Activated CD4-positive, alpha-beta T cell treated with anti-CD3 and anti-CD28 coated beads, Interleukin-2, amount 10 ng/mL, durations not matched to agents 7 days and 5 days (primary cell): ENCODE measurements at regions not wholly inside any gene's neighbourhood (a gene's known extent, or its start where the extent isn't known, plus 50 kb on each side); places are given as distances from the start of the nearest gene placed in this dataset.

Experiments
- CTCF ChIA-PET: fragments of 350-600 bp; sonication (Branson Sonifier 250); formaldehyde crosslinking; loops from one replicate; lab custom pipeline; 2021; ENCODE audit warnings: antibody characterized with exemption; lab: Charles Lee
- POLR2A ChIA-PET: fragments of 350-600 bp; sonication (Branson Sonifier 250); formaldehyde crosslinking; loops from one replicate; lab custom pipeline; 2021; ENCODE audit warnings: antibody characterized with exemption; lab: Charles Lee
- DNase-seq: peaks from one replicate; pipeline ENCODE4 v3.0.0-alpha.2; 2020
- H3K27ac Mint-ChIP-seq: one replicate; pipeline ENCODE4 v1.8.0; 2021; ENCODE audit warnings: mild to moderate bottlenecking, moderate library complexity, mixed read lengths
- H3K27me3 Mint-ChIP-seq: one replicate; pipeline ENCODE4 v1.8.0; 2021; ENCODE audit warnings: mixed read lengths
- H3K36me3 Mint-ChIP-seq: one replicate; pipeline ENCODE4 v1.8.0; 2021; ENCODE audit warnings: low read depth, mixed read lengths
- H3K4me1 Mint-ChIP-seq: one replicate; pipeline ENCODE4 v1.8.0; 2021; ENCODE audit warnings: mixed read lengths
- H3K4me3 Mint-ChIP-seq: one replicate; pipeline ENCODE4 v1.8.0; 2021; ENCODE audit warnings: mild to moderate bottlenecking, moderate library complexity, mixed read lengths
- H3K9me3 Mint-ChIP-seq: one replicate; pipeline ENCODE4 v1.8.0; 2021; ENCODE audit warnings: mixed read lengths

DNA sequence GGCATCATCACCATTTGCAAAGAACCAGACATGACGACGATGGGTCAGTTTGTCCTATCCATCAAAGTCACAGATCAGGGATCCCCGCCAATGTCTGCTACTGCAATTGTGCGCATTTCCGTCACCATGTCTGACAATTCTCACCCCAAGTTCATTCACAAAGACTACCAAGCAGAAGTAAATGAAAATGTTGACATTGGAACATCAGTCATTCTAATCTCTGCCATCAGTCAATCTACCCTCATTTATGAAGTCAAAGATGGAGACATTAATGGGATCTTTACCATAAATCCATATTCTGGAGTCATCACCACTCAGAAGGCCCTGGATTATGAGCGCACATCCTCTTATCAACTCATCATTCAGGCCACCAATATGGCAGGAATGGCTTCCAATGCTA, 171.6 kb upstream of the MTNR1B start:
- CTCF ChIA-PET: no interaction called here
- Mint-ChIP-seq H3K9me3 (peaks cover 11% of the 10 kb centered on the region), H3K27me3 (no peaks in the 10 kb centered on the region), H3K4me1 (no peaks in the 10 kb centered on the region), H3K4me3 (no peak overlapping the region), H3K36me3 (no peaks in the 10 kb centered on the region), H3K27ac (no peak overlapping the region)
- POLR2A ChIA-PET: no interaction called here
- DNase-seq: no peak

DNA sequence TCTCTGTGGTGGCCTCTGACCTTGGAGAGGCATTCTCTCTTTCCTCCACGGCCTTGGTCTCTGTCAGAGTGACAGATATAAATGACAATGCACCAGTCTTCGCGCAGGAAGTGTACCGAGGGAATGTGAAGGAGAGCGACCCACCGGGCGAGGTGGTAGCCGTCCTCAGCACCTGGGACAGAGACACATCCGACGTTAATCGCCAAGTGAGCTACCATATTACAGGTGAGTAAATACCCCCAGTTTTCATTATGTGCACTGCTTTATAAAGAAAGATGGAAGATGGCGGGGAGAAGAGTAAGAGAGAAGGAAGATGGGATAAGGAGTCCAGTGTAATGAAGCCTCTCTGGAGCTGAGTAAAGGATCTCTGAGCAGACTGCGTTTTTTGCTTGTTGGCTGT, 167.8 kb upstream of the MTNR1B start:
- Mint-ChIP-seq H3K27ac (no peak overlapping the region), H3K4me3 (no peak overlapping the region), H3K4me1 (no peaks in the 10 kb centered on the region), H3K36me3 (no peaks in the 10 kb centered on the region), H3K27me3 (no peaks in the 10 kb centered on the region), H3K9me3 (peaks cover 11% of the 10 kb centered on the region)
- ChIA-PET POLR2A (no interaction called here), CTCF (no interaction called here)
- DNase-seq: no peak

DNA sequence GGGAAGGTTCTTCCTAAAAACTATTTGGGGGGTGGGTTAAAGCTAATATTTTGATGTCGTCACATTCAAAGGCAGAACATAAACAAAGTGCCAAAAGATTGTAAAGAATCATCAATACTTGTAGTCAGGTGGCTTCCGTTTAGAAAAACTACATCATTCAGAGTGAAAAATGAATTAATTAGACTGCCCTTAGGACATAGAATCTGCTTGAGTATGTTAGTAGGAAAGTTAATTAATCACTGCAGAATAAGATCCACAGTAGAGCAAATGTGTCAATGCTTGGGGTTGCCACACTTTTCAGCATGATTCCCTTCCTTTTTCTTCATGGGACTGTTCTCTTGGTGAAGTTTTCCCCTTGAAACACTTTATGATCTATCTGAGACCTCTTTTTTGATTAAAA, 166.8 kb upstream of the MTNR1B start:
- Mint-ChIP-seq H3K4me3 (no peak overlapping the region), H3K27ac (no peak overlapping the region), H3K27me3 (no peaks in the 10 kb centered on the region), H3K4me1 (no peaks in the 10 kb centered on the region), H3K36me3 (no peaks in the 10 kb centered on the region), H3K9me3 (peaks cover 11% of the 10 kb centered on the region)
- CTCF ChIA-PET: no interaction called here
- POLR2A ChIA-PET: no interaction called here
- no peak for DNase-seq

GRCh38 chr11:92803391-92803790, 166.1 kb upstream of the MTNR1B start:
- no peak for DNase-seq
- Mint-ChIP-seq H3K27me3 (no peaks in the 10 kb centered on the region), H3K9me3 (peaks cover 7% of the 10 kb centered on the region), H3K36me3 (no peaks in the 10 kb centered on the region), H3K4me3 (no peak overlapping the region), H3K4me1 (no peaks in the 10 kb centered on the region), H3K27ac (no peak overlapping the region)
- CTCF ChIA-PET: no interaction called here
- POLR2A ChIA-PET: no interaction called here

- no peak overlapping the region for H3K27ac Mint-ChIP-seq
- H3K36me3 Mint-ChIP-seq: no peaks in the 10 kb centered on the region
- no peak for DNase-seq
- no peak overlapping the region for H3K4me3 Mint-ChIP-seq
- POLR2A ChIA-PET: no interaction called here
- H3K4me1 Mint-ChIP-seq: no peaks in the 10 kb centered on the region
- no peaks in the 10 kb centered on the region for H3K27me3 Mint-ChIP-seq
- H3K9me3 Mint-ChIP-seq: peaks cover 5% of the 10 kb centered on the region
- CTCF ChIA-PET: no interaction called here
Measured at GRCh38 chr11:92804388-92804966, 165.0 kb upstream of the MTNR1B start.

DNA sequence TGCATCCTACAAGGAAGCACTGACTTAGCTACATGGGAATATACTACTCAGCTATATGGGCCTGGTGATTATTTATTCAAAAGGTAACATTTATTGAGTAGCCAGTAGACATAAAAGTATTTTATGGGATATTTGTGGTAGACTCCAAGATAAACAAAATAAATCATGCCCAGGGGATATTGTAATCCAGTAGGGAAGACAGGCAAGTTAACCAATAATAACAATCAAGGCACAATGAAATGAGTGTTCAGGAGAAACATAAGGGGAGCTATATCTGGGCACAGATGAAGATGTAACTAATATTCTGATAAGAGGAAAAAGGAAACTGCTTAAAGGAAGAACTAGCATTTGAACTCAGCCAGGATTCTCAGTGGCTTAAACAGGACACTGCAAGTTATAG, 161.4 kb upstream of the MTNR1B start:
- Mint-ChIP-seq H3K4me1 (no peaks in the 10 kb centered on the region), H3K9me3 (no peaks in the 10 kb centered on the region), H3K27me3 (no peaks in the 10 kb centered on the region), H3K4me3 (no peak overlapping the region), H3K27ac (no peak overlapping the region), H3K36me3 (no peaks in the 10 kb centered on the region)
- no peak for DNase-seq
- ChIA-PET CTCF (no interaction called here), POLR2A (no interaction called here)

- Mint-ChIP-seq H3K9me3 (no peaks in the 10 kb centered on the region), H3K4me1 (no peaks in the 10 kb centered on the region), H3K27ac (no peak overlapping the region), H3K27me3 (no peaks in the 10 kb centered on the region), H3K4me3 (no peak overlapping the region), H3K36me3 (no peaks in the 10 kb centered on the region)
- DNase-seq: no peak
- ChIA-PET POLR2A (no interaction called here), CTCF (no interaction called here)
Measured at GRCh38 chr11:92810423-92811064, 158.9 kb upstream of the MTNR1B start.

DNA sequence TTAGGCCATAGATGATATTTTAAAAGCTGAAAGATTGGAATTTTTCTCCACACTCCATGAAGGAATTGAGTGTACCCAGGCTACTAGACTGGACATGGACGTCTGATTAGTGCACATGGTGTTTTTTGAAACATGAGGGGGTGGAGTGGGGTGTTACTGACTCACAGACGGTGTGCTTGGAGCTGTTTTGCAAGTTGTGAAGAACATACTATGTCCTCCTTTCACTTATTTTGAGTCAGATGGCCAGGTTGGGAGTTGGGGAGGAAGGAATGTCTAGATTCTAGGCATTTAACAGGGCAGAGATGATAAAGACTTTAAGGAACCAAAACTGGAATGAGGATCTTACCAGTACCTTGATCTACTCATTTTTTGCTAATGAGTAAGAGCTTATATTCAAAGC, 158.1 kb upstream of the MTNR1B start:
- no peak overlapping the region for H3K4me3 Mint-ChIP-seq
- no peaks in the 10 kb centered on the region for H3K9me3 Mint-ChIP-seq
- H3K36me3 Mint-ChIP-seq: no peaks in the 10 kb centered on the region
- no peak for DNase-seq
- H3K27me3 Mint-ChIP-seq: no peaks in the 10 kb centered on the region
- ChIA-PET POLR2A (no interaction called here), CTCF (no interaction called here)
- no peaks in the 10 kb centered on the region for H3K4me1 Mint-ChIP-seq
- no peak overlapping the region for H3K27ac Mint-ChIP-seq

GRCh38 chr11:92812841-92813240, 156.6 kb upstream of the MTNR1B start:
- CTCF ChIA-PET: no interaction called here
- no peaks in the 10 kb centered on the region for H3K36me3 Mint-ChIP-seq
- POLR2A ChIA-PET: no interaction called here
- no peak overlapping the region for H3K4me3 Mint-ChIP-seq
- H3K9me3 Mint-ChIP-seq: no peaks in the 10 kb centered on the region
- DNase-seq: no peak
- H3K27ac Mint-ChIP-seq: no peak overlapping the region
- H3K4me1 Mint-ChIP-seq: no peaks in the 10 kb centered on the region
- H3K27me3 Mint-ChIP-seq: no peaks in the 10 kb centered on the region

DNA sequence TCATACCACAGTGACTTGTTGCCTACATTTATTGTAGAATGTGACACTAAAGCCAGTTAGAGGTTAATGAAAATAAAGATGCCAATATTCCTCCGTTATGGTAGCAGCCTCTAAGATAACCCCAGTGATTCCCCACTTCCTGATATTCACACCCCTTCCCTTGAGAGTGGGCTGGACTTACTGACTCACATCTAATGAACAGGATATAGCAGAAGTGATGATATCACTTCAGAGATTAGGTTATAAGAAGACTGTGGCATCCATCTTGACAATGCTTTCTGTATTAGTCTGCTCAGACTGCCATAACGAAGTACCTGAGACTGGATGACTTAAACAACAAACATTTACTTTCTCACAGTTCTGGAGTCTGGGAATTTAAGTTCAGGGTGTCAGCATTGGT, 149.6 kb upstream of the MTNR1B start:
- no peak overlapping the region for H3K27ac Mint-ChIP-seq
- no peaks in the 10 kb centered on the region for H3K9me3 Mint-ChIP-seq
- POLR2A ChIA-PET: no interaction called here
- no peak for DNase-seq
- no peaks in the 10 kb centered on the region for H3K36me3 Mint-ChIP-seq
- no peaks in the 10 kb centered on the region for H3K27me3 Mint-ChIP-seq
- no peak overlapping the region for H3K4me3 Mint-ChIP-seq
- CTCF ChIA-PET: no interaction called here
- H3K4me1 Mint-ChIP-seq: no peaks in the 10 kb centered on the region

DNA sequence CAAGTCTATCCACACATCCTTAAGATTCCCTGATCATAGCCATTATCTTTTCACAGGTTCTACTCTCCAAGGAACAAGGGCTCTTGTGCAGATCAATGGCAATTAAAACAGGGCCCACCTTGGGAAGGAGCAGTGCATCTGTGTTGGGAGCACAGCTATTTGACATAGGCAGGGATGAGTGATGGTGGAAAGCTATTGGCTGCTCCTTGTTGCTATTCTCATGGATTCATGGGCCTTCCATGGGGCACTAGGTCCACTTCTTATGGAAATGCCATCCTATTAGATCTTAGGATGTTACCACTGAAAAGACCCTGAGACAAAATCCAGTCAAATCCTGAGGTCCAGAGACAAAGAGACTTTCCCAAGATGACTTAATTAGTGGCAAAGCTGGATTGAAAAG, 148.6 kb upstream of the MTNR1B start:
- ChIA-PET CTCF (no interaction called here), POLR2A (no interaction called here)
- Mint-ChIP-seq H3K36me3 (no peaks in the 10 kb centered on the region), H3K27ac (no peak overlapping the region), H3K4me3 (no peak overlapping the region), H3K27me3 (peaks cover 4% of the 10 kb centered on the region), H3K4me1 (no peaks in the 10 kb centered on the region), H3K9me3 (no peaks in the 10 kb centered on the region)
- DNase-seq: no peak

DNA sequence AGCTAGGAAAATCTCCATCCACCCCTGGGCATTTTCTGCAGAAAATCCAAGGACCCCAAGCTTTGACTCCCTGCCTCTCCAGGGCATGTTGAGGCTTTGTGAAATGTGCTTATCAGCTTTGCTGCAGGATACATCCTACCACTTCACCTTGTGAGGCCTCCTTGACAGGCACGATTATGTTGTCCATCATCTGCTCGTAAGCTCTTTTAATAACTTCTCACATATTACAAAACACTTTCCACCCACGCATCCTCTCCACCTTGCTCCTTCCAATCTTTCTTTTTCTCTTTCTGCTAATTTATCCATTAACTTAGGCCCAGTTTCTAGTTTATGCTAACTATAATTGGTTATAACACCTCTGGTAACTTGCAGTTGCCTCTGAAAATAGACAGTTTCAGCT, 147.0 kb upstream of the MTNR1B start:
- H3K27me3 Mint-ChIP-seq: peaks cover 4% of the 10 kb centered on the region
- no peak overlapping the region for H3K4me3 Mint-ChIP-seq
- POLR2A ChIA-PET: no interaction called here
- H3K36me3 Mint-ChIP-seq: no peaks in the 10 kb centered on the region
- H3K4me1 Mint-ChIP-seq: no peaks in the 10 kb centered on the region
- H3K27ac Mint-ChIP-seq: no peak overlapping the region
- DNase-seq: no peak
- CTCF ChIA-PET: no interaction called here
- H3K9me3 Mint-ChIP-seq: no peaks in the 10 kb centered on the region

- ChIA-PET POLR2A (no interaction called here), CTCF (no interaction called here)
- Mint-ChIP-seq H3K27ac (no peak overlapping the region), H3K4me1 (no peaks in the 10 kb centered on the region), H3K9me3 (no peaks in the 10 kb centered on the region), H3K4me3 (no peak overlapping the region), H3K27me3 (peaks cover 7% of the 10 kb centered on the region), H3K36me3 (no peaks in the 10 kb centered on the region)
- DNase-seq: no peak
Measured at GRCh38 chr11:92826136-92826535, 143.3 kb upstream of the MTNR1B start.

DNA sequence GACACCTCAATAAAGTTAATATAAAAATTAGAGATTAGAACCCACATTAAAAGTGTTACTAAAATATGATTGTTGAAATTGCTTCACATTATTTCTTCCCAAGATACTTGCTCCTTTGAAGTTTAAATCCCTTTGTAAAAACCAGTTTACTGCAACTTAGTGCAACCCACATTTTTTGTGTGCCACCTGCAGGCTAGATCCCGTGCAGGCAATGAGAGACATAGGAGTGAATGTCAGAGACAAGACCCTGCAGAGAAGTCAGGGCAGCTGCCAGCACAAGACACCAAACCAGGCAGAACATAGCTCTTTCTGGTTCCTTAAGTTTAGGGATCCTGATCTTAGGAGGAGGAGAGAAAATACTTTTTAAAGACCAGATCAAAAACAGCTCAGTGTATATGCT, 142.8 kb upstream of the MTNR1B start:
- Mint-ChIP-seq H3K4me1 (no peaks in the 10 kb centered on the region), H3K9me3 (no peaks in the 10 kb centered on the region), H3K4me3 (no peak overlapping the region), H3K27ac (no peak overlapping the region), H3K36me3 (no peaks in the 10 kb centered on the region), H3K27me3 (peaks cover 7% of the 10 kb centered on the region)
- DNase-seq: no peak
- CTCF ChIA-PET: no interaction called here
- POLR2A ChIA-PET: no interaction called here
